GM18499 (cell line): ENCODE measurements at regions not wholly inside any gene's neighbourhood (a gene's known extent, or its start where the extent isn't known, plus 50 kb on each side); places are given as distances from the start of the nearest gene placed in this dataset.

ENCODE experiments used
- ATAC-seq: cut with Tn5 transposase; IDR thresholded peaks from one replicate; pipeline ENCODE4 v1.9.1; 2021; ENCODE audit warnings: moderate number of reproducible peaks; ENCODE audit not compliant: insufficient read depth, unreplicated experiment

GRCh38 chr14:71834284-71835204, 97.7 kb upstream of the RGS6 start:
- ATAC-seq = no peak

DNA sequence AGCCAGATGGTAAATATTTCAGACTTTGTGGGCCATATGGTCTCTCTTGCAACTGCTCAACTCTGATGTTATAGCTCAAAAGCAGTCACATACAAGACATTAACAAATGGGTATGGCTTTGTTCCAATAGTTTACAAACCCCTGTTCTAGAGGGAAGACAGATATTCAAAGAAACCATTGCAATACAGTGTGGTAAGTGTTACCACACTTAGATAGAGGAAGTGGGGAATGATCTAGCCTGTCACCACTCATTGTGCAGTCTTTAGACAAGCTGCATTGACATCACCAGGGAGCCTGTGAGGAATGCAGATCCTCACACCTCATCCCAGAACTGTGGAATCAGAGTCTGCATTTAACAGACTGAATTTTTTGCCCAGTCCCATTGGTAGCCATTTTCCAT, 80.0 kb upstream of the RGS6 start:
- ATAC-seq = no peak

GRCh38 chr14:71855399-71856036, 76.7 kb upstream of the RGS6 start:
- no peak for ATAC-seq

GRCh38 chr14:71856199-71856919, 75.9 kb upstream of the RGS6 start:
- no peak for ATAC-seq

- no peak for ATAC-seq
Measured at GRCh38 chr14:71863049-71863448, 69.2 kb upstream of the RGS6 start.

GRCh38 chr14:71863766-71864165, 68.5 kb upstream of the RGS6 start:
- ATAC-seq = no peak
